B cell (primary cell): ENCODE measurements at regions not wholly inside any gene's neighbourhood (a gene's known extent, or its start where the extent isn't known, plus 50 kb on each side); places are given as distances from the start of the nearest gene placed in this dataset.

Experiments used
- ATAC-seq: fragments of 200-7000 bp; cut with Tn5 transposase; one replicate; pipeline ENCODE4 v1.10.0; 2021; ENCODE audit warnings: low read depth, mild to moderate bottlenecking, moderate number of reproducible peaks, moderate library complexity
- CTCF ChIA-PET: fragments of 350-600 bp; sonication (Branson Sonifier 250); formaldehyde crosslinking; loops from one replicate; lab custom pipeline; 2021; ENCODE audit warnings: antibody characterized with exemption, inconsistent platforms; lab: Charles Lee
- POLR2A ChIA-PET: fragments of 350-600 bp; sonication (Branson Sonifier 250); formaldehyde crosslinking; loops from one replicate; lab custom pipeline; 2021; ENCODE audit warnings: antibody characterized with exemption; lab: Charles Lee
- DNase-seq: peaks from one replicate; pipeline ENCODE4 v3.0.0; 2013
- H2AFZ ChIP-seq: 2 replicates; pipeline ENCODE4 v1.6.1; 2012; ENCODE audit warnings: mild to moderate bottlenecking, low read depth, low read length; ENCODE audit not compliant: insufficient read depth, poor library complexity, severe bottlenecking
- H3K27ac ChIP-seq, 2 donors: 1 replicate in 1 of 2; 2 replicates in 1 of 2; pipeline ENCODE4 v1.5.1; 2012 to 2013; ENCODE audit warnings: low read length in 2 of 2, mild to moderate bottlenecking in 2 of 2, moderate library complexity in 1 of 2
- H3K27me3 ChIP-seq, 4 experiments: fragments of 200-600 bp in 1 of 4; sonication (generic) in 1 of 4; replicated peaks in 1 of 4; 1 replicate in 2 of 4; 2 replicates in 2 of 4; pipeline versions ENCODE4 v1.6.1 to v1.7.0; 2013 to 2016; ENCODE audit warnings: low read length in 3 of 4, mild to moderate bottlenecking in 2 of 4, mixed read lengths in 1 of 4, moderate library complexity in 1 of 4; ENCODE audit not compliant: insufficient read depth in 4 of 4, control insufficient read depth in 3 of 4; ENCODE audit errors: control extremely low read depth in 1 of 4
- H3K36me3 ChIP-seq, 2 experiments: replicated peaks in 1 of 2; 1 replicate in 1 of 2; 2 replicates in 1 of 2; pipeline versions ENCODE4 v1.6.1 to v1.7.1; 2013; ENCODE audit warnings: low read length in 1 of 2; ENCODE audit not compliant: insufficient read depth in 2 of 2, control insufficient read depth in 1 of 2; ENCODE audit errors: control extremely low read depth in 1 of 2, extremely low read depth in 1 of 2
- H3K4me1 ChIP-seq, 2 donors: fragments of 200-600 bp in 1 of 2; sonication (generic) in 1 of 2; 1 replicate in 1 of 2; 2 replicates in 1 of 2; pipeline versions ENCODE4 v1.5.1 to v1.6.1; 2013 to 2017; ENCODE audit warnings: low read length in 2 of 2; ENCODE audit not compliant: control insufficient read depth in 2 of 2, insufficient read depth in 2 of 2
- H3K4me2 ChIP-seq: replicated peaks from 2 replicates; pipeline ENCODE3; 2012; ENCODE audit warnings: mild to moderate bottlenecking, low read depth, low read length; ENCODE audit not compliant: poor library complexity, severe bottlenecking
- H3K4me3 ChIP-seq, 5 experiments: fragments of 200-600 bp in 1 of 5; sonication (generic) in 1 of 5; 1 replicate in 3 of 5; 2 replicates in 2 of 5; pipeline versions ENCODE4 v1.5.1 to v1.7.0; 2011 to 2016; ENCODE audit warnings: low read length in 4 of 5, mild to moderate bottlenecking in 4 of 5, low read depth in 2 of 5, control low read depth in 1 of 5, moderate library complexity in 1 of 5; ENCODE audit not compliant: insufficient read depth in 1 of 5; ENCODE audit errors: control extremely low read depth in 1 of 5, extremely low read depth in 1 of 5
- H3K79me2 ChIP-seq: fragments of 200-600 bp; sonication (generic); one replicate; pipeline ENCODE4 v1.6.0; 2016; ENCODE audit warnings: low read length; ENCODE audit not compliant: control insufficient read depth, insufficient read depth
- H3K9ac ChIP-seq: fragments of 200-600 bp; sonication (generic); 2 replicates; pipeline ENCODE4 v1.6.1; 2017; ENCODE audit warnings: mild to moderate bottlenecking, low read length, moderate library complexity
- H3K9me3 ChIP-seq, 3 donors: one replicate each; pipeline versions ENCODE4 v1.6.1 to v1.7.1; 2013; ENCODE audit warnings: low read length in 2 of 3; ENCODE audit not compliant: control insufficient read depth in 2 of 3, insufficient read depth in 1 of 3; ENCODE audit errors: control extremely low read depth in 1 of 3
- H4K20me1 ChIP-seq: 2 replicates; pipeline ENCODE4 v1.6.0; 2012; ENCODE audit warnings: mild to moderate bottlenecking, low read length; ENCODE audit not compliant: insufficient read depth, control insufficient read depth, poor library complexity, severe bottlenecking
- H3K27ac Mint-ChIP-seq: one replicate; pipeline ENCODE4 v1.8.0; 2021; ENCODE audit warnings: mixed read lengths
- H3K27me3 Mint-ChIP-seq: one replicate; pipeline ENCODE4 v1.8.0; 2021; ENCODE audit warnings: mixed read lengths
- H3K4me1 Mint-ChIP-seq: one replicate; pipeline ENCODE4 v1.8.0; 2021; ENCODE audit warnings: mixed read lengths
- H3K4me3 Mint-ChIP-seq: one replicate; pipeline ENCODE4 v1.8.0; 2021; ENCODE audit warnings: mixed read lengths
- H3K9me3 Mint-ChIP-seq: one replicate; pipeline ENCODE4 v1.8.0; 2022; ENCODE audit warnings: mixed read lengths; ENCODE audit not compliant: insufficient read depth
- CTCF ChIP-seq: fragments of 200-600 bp; IDR thresholded peaks from one replicate; pipeline ENCODE4 v1.8.0; 2022; ENCODE audit warnings: antibody characterized with exemption, mild to moderate bottlenecking
- EZH2 ChIP-seq: IDR thresholded peaks from 2 replicates; pipeline ENCODE4 v1.6.1; 2012; ENCODE audit warnings: borderline replicate concordance, low read depth, mild to moderate bottlenecking, moderate library complexity, low read length; ENCODE audit not compliant: insufficient read depth, poor library complexity, severe bottlenecking
- WGBS: methylation state at CpG from one replicate; pipeline ENCODE4 v1.1.5; 2013; ENCODE audit warnings: missing lambda C conversion rate; ENCODE audit not compliant: insufficient coverage; 5-methylcytosine and 5-hydroxymethylcytosine counted together
- intact Hi-C: fragments of 100-400 bp; cut with micrococcal nuclease; formaldehyde crosslinking; loops from one replicate; pipeline ENCODE4 v1.10.0; 2022

GRCh38 chr4:179028321-179028720 is 1586.1 kb upstream of the AGA start:
- DNase-seq (no peak), ATAC-seq (no peak)
- Histone ChIP-seq H3K27me3 (no peaks in the 10 kb centered on the region), H3K4me2 (no peak overlapping the region), H3K9me3 (no peaks in the 10 kb centered on the region), H2AFZ (no peak overlapping the region), H3K4me3 (no peak overlapping the region), H3K36me3 (no peaks in the 10 kb centered on the region), H3K27ac (no peak overlapping the region), H3K9ac (no peak overlapping the region), H4K20me1 (no peaks in the 10 kb centered on the region), H3K79me2 (no peaks in the 10 kb centered on the region), H3K4me1 (no peaks in the 10 kb centered on the region)
- no peaks in the 10 kb centered on the region for H3K4me1 Mint-ChIP-seq
- intact Hi-C loops: no loop called here
- H3K27ac Mint-ChIP-seq: no peak overlapping the region
- TF ChIP-seq CTCF (no peak), EZH2 (no peak)
- no peaks in the 10 kb centered on the region for H3K27me3 Mint-ChIP-seq
- no peak overlapping the region for H3K4me3 Mint-ChIP-seq
- 94% methylated on average over 2 of the region's 2 CpGs for WGBS
- peaks cover 8% of the 10 kb centered on the region for H3K9me3 Mint-ChIP-seq
- POLR2A ChIA-PET: no interaction called here
- CTCF ChIA-PET: no interaction called here

DNA sequence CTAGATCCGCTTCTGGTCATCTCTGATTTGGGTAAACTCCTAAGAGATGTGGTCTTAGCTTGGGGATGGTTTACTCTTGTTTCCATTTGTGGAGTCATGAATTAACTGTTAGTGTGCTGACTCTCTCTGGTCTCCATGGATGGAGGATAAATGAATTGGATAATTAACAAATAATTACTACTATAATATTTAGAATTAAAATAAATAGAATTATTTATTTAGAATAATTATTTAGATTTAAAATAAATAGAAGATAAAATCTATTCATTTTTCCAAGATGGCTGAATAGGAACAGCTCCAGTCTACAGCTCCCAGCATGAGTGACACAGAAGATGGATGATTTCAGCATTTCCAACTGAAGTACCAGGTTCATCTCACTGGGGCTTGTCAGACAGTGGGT is 1587.4 kb upstream of the AGA start:
- H2AFZ ChIP-seq: no peak overlapping the region
- ChIA-PET CTCF (no interaction called here), POLR2A (no interaction called here)
- no peaks in the 10 kb centered on the region for H3K79me2 ChIP-seq
- no peaks in the 10 kb centered on the region for H3K27me3 ChIP-seq
- peaks cover 8% of the 10 kb centered on the region for H3K9me3 Mint-ChIP-seq
- no peak overlapping the region for H3K4me3 ChIP-seq
- H3K4me3 Mint-ChIP-seq: no peak overlapping the region
- no peak overlapping the region for H3K4me2 ChIP-seq
- H3K27me3 Mint-ChIP-seq: no peaks in the 10 kb centered on the region
- H3K4me1 ChIP-seq: no peaks in the 10 kb centered on the region
- intact Hi-C loops: no loop called here
- no peaks in the 10 kb centered on the region for H3K9me3 ChIP-seq
- H3K27ac Mint-ChIP-seq: no peak overlapping the region
- WGBS: no CpG with 5 or more reads among the region's 1 CpG
- H3K27ac ChIP-seq: no peak overlapping the region
- no peaks in the 10 kb centered on the region for H3K4me1 Mint-ChIP-seq
- no peak overlapping the region for H3K9ac ChIP-seq
- TF ChIP-seq CTCF (no peak), EZH2 (no peak)
- H4K20me1 ChIP-seq: no peaks in the 10 kb centered on the region
- DNase-seq: no peak
- H3K36me3 ChIP-seq: no peaks in the 10 kb centered on the region
- no peak for ATAC-seq
